GM20431 (cell line): ENCODE measurements at regions not wholly inside any gene's neighbourhood (a gene's known extent, or its start where the extent isn't known, plus 50 kb on each side); places are given as distances from the start of the nearest gene placed in this dataset.
"Not testable (repeated sequence)": the region's sequence is repeated elsewhere in the genome, so short reads cannot be mapped to it uniquely, and the experiment has no call there.

Experiments
- in situ Hi-C: fragments of 300-500 bp; cut with MseI, MboI; formaldehyde crosslinking; loops from one replicate; pipeline ENCODE4 v1.15.0; 2020; ENCODE audit warnings: low sequenced_read_pairs; ENCODE audit not compliant: unreplicated experiment

- in situ Hi-C loops = no loop called here
Measured at GRCh38 chr13:64480672-64481071, 2749.5 kb downstream of the PCDH9 start.

- in situ Hi-C loops = no loop called here
Measured at GRCh38 chr13:64480211-64480610, 2749.9 kb downstream of the PCDH9 start.

GRCh38 chr13:64477146-64477545, 2753.0 kb downstream of the PCDH9 start:
- in situ Hi-C loops = no loop called here

- in situ Hi-C loops = not testable (repeated sequence)
Measured at GRCh38 chr13:64476041-64476568, 2754.0 kb downstream of the PCDH9 start.

GRCh38 chr13:64471916-64472315, 2758.2 kb downstream of the PCDH9 start:
- in situ Hi-C loops = no loop called here

- in situ Hi-C loops = no loop called here
Measured at GRCh38 chr13:64470751-64471150, 2759.4 kb downstream of the PCDH9 start.

- in situ Hi-C loops = no loop called here
Measured at GRCh38 chr13:64459778-64460177, 2770.4 kb downstream of the PCDH9 start.

- in situ Hi-C loops = no loop called here
Measured at GRCh38 chr13:64457976-64458375, 2772.2 kb downstream of the PCDH9 start.

GRCh38 chr13:64455124-64455523, 2775.0 kb downstream of the PCDH9 start:
- in situ Hi-C loops = no loop called here

- in situ Hi-C loops = no loop called here
Measured at GRCh38 chr13:64453831-64454230, 2776.3 kb downstream of the PCDH9 start.

- in situ Hi-C loops = no loop called here
Measured at GRCh38 chr13:64446372-64446771, 2783.8 kb downstream of the PCDH9 start.

GRCh38 chr13:64441740-64442139, 2788.4 kb downstream of the PCDH9 start:
- in situ Hi-C loops = no loop called here

GRCh38 chr13:64438084-64438483, 2792.1 kb downstream of the PCDH9 start:
- in situ Hi-C loops = no loop called here

- in situ Hi-C loops = no loop called here
Measured at GRCh38 chr13:64429691-64430090, 2800.4 kb downstream of the PCDH9 start.

GRCh38 chr13:64428196-64428595, 2801.9 kb downstream of the PCDH9 start:
- in situ Hi-C loops = no loop called here

- in situ Hi-C loops = no loop called here
Measured at GRCh38 chr13:64423467-64423866, 2806.7 kb downstream of the PCDH9 start.

- in situ Hi-C loops = no loop called here
Measured at GRCh38 chr13:64420181-64420580, 2810.0 kb downstream of the PCDH9 start.

- in situ Hi-C loops = no loop called here
Measured at GRCh38 chr13:64417581-64417980, 2812.6 kb downstream of the PCDH9 start.

- in situ Hi-C loops = no loop called here
Measured at GRCh38 chr13:64414381-64414780, 2815.8 kb downstream of the PCDH9 start.

- in situ Hi-C loops = no loop called here
Measured at GRCh38 chr13:64413529-64413928, 2816.6 kb downstream of the PCDH9 start.

GRCh38 chr13:64410276-64411053, 2819.7 kb downstream of the PCDH9 start:
- in situ Hi-C loops = no loop called here

GRCh38 chr13:64397701-64398100, 2832.4 kb downstream of the PCDH9 start:
- in situ Hi-C loops = no loop called here
